ENCODE measurements at regions not wholly inside any gene's neighbourhood (a gene's known extent, or its start where the extent isn't known, plus 50 kb on each side); places are given as distances from the start of the nearest gene placed in this dataset.

- in situ Hi-C loops (cut with HindIII; ENCODE audit: low pct_unique_long_range_greater_than_20kb, low sequenced_read_pairs), result no loop called here
- DNase-seq (ENCODE audit: low read depth, low spot score), result no peak
Observed at GRCh38 chr12:116415408-116416108, 138.1 kb upstream of the MED13L start.

DNA sequence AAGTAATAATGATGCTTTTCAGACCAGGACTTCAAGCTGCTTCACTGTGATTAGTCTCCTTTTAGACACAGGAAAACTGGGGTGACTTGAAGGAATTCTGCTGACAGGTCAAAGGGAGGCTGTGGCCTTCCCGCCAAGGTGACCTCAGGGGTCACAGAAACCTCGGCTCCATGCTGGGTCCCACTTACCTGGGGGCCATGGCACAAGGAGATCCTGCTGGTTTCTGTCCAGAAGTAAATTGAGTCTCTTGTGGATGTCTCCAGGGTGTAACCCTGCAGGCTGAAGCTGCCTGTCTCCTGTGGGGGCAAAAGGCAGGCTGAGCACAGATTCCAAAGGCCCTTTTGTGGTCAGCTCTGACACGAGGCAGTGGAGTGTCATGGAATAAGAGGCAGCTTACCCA is 138.7 kb upstream of the MED13L start:
- DNase-seq (ENCODE audit: low read depth, low spot score), result no peak
- in situ Hi-C loops (cut with HindIII; ENCODE audit: low pct_unique_long_range_greater_than_20kb, low sequenced_read_pairs), result no loop called here

GRCh38 chr12:116418551-116418950 is 140.6 kb upstream of the MAP1LC3B2 start:
- DNase-seq (ENCODE audit: low read depth, low spot score), result no peak
- in situ Hi-C loops (cut with HindIII; ENCODE audit: low pct_unique_long_range_greater_than_20kb, low sequenced_read_pairs), result no loop called here

GRCh38 chr12:116420227-116420880 is 138.8 kb upstream of the MAP1LC3B2 start:
- in situ Hi-C loops (cut with HindIII; ENCODE audit: low pct_unique_long_range_greater_than_20kb, low sequenced_read_pairs), result no loop called here

GRCh38 chr12:116421785-116422538 is 137.2 kb upstream of the MAP1LC3B2 start:
- DNase-seq (ENCODE audit: low read depth, low spot score), result no peak
- in situ Hi-C loops (cut with HindIII; ENCODE audit: low pct_unique_long_range_greater_than_20kb, low sequenced_read_pairs), result no loop called here

More at GRCh38 chr12:116420227-116420880, 138.8 kb upstream of the MAP1LC3B2 start:
- no peak for DNase-seq (ENCODE audit: low read depth, low spot score)

- in situ Hi-C loops (cut with HindIII; ENCODE audit: low pct_unique_long_range_greater_than_20kb, low sequenced_read_pairs), result no loop called here
- peak; percentile 55 for DNase-seq (ENCODE audit: low read depth, low spot score)
Observed at GRCh38 chr12:116423094-116423493, 136.1 kb upstream of the MAP1LC3B2 start.

DNA sequence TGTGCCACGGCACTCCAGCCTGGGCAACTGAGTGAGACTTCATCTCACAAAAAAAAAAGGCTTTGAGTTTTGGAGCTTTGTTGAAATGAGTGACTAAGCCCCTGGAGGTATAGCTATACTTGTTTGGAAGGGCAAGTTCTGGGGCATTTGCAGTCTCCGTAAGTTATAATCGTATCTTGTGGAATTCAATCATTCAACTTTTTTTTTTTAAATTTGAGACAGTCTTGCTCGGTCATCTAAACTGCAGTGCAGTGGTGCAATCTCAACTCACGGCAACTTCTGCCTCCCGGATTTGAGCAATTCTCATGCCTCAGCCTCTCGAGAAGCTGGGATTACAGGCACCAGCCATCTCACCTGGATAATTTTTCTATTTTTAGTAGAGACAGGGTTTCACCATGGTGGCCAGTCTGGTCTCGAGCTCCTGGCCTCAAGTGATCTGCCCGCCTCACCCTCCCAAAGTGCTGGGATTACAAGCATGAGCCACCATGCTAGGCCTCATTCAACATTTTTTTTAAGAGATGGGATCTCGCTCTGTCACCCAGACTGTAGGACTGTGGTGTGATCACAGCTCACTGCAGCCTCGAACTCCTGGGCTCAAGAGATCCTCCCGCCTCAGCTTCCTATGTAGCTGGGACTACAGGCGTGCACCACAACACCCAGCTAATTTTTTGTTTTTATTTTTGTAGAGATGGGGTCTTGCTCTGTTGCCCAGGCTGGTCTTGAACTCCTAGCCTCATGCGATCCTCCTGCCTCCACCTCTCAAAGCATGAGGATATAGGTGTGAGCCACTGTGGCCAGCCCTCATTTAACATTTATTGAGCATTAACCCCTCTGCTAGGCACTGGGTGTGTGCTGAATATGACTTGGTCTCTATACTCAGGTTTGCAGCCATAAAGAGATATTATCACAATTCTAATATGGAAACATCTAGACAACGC is 133.7 kb upstream of the MAP1LC3B2 start:
- in situ Hi-C loops (cut with HindIII; ENCODE audit: low pct_unique_long_range_greater_than_20kb, low sequenced_read_pairs), result no loop called here
- DNase-seq (ENCODE audit: low read depth, low spot score), result no peak

GRCh38 chr12:116426391-116427136 is 132.6 kb upstream of the MAP1LC3B2 start:
- peak; percentile 84 for DNase-seq (ENCODE audit: low read depth, low spot score)
- in situ Hi-C loops (cut with HindIII; ENCODE audit: low pct_unique_long_range_greater_than_20kb, low sequenced_read_pairs), result no loop called here

- DNase-seq (ENCODE audit: low read depth, low spot score), result no peak
- in situ Hi-C loops (cut with HindIII; ENCODE audit: low pct_unique_long_range_greater_than_20kb, low sequenced_read_pairs), result no loop called here
Observed at GRCh38 chr12:116427200-116427930, 131.8 kb upstream of the MAP1LC3B2 start.

GRCh38 chr12:116429826-116430360 is 129.3 kb upstream of the MAP1LC3B2 start:
- in situ Hi-C loops (cut with HindIII; ENCODE audit: low pct_unique_long_range_greater_than_20kb, low sequenced_read_pairs), result no loop called here

DNA sequence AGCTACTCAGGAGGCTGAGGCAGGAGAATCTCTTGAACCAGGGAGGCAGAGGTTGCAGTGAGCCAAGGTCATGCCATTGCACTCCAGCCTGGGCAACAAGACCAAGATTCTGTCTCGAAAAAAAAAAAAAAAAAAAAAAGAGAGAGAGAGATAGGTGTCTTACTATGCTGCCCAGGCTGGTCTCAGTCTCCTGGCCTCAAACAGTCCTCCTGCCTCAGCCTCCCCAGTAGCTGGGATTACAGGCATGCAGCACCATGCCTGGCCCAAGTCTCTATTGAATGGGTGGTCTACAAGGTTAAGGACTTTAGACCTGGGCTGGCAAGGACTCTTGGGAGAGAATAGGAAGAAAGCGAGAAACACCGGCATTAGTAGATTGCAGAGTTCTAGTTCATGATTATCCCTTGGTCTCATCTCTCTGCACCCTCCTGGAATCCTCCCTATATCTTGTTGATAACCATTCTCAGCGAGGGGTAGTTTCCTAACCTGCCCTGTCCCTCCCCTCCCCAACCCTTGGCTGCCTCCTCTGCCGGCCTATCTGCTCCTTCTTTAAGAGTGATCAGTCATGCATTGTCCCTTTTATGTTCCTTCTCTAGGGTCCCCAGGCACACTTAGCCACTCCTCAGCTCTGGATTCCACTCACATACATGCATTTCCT is 128.1 kb upstream of the MAP1LC3B2 start:
- in situ Hi-C loops (cut with HindIII; ENCODE audit: low pct_unique_long_range_greater_than_20kb, low sequenced_read_pairs), result no loop called here
- DNase-seq (ENCODE audit: low read depth, low spot score), result no peak

More at GRCh38 chr12:116429826-116430360, 129.3 kb upstream of the MAP1LC3B2 start:
- no peak for DNase-seq (ENCODE audit: low read depth, low spot score)

DNA sequence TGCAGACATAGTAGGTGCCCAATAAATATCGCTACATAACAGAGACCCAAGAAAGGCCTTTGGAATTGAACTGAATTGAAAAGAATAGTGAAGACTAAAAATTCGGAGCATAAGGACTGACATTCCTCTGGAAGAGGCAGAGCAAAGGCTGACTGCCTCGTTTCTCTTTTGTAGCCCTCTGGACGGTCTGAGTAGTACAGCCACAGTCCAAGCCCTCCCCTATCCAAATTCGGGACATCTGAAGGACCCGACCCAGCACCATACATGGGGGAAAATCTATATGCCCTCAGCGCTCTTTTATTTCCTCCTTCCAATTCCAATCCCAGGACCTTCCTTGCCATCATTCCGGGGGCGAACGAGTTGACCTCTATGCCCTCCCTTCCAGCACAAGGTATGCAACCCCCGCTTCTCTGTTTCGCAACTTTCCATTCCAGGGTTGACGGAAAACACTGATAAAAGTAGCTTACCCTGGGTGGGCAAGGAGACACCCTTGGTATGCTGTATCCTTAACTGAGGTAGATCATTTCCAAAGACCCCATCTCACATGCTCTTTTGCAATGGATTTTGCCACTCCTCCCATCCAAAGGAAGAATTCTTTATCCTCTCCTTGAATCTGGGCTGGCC is 127.4 kb upstream of the MAP1LC3B2 start:
- no peak for DNase-seq (ENCODE audit: low read depth, low spot score)
- in situ Hi-C loops (cut with HindIII; ENCODE audit: low pct_unique_long_range_greater_than_20kb, low sequenced_read_pairs), result no loop called here

DNA sequence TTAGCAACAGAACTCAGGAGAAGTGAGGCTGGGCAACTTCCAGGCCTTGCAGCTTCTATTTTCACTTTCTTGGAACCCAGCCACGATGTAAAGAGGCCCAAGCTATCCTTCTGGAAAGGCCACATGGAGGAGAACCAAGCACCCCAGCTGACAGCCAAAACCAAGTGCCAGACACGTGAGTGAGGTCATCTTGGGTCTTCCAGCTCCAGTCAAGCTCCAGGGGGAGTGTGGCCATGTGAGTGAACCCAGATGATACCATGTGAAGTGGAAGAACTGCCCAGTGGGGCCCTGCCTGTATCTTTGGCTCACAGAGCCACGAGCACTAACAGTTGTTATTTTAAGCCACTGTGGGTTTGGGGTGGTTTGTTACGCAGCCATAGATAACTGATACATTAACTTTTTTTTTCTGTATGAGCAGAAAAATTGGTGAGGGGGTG is 126.8 kb upstream of the MAP1LC3B2 start:
- no peak for DNase-seq (ENCODE audit: low read depth, low spot score)
- in situ Hi-C loops (cut with HindIII; ENCODE audit: low pct_unique_long_range_greater_than_20kb, low sequenced_read_pairs), result no loop called here

DNA sequence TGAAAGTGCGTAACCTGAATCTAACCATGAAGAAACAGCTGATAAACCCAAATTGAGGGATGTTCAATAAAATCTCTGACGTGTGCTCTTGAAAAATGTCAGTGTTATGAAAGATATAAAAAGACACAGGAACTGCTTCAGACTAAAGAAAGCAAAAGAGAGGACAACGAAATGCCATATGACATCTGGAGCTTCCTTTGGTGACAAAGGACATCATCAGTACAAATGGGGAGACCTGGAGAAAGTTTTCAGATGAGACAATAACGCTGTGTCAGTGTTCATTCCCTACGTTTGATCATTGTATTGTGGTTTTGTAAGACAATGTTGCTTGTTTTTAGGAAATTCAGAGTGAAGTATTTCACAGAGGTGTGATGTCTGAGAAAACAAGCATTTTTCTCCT is 125.9 kb upstream of the MAP1LC3B2 start:
- DNase-seq (ENCODE audit: low read depth, low spot score), result no peak
- in situ Hi-C loops (cut with HindIII; ENCODE audit: low pct_unique_long_range_greater_than_20kb, low sequenced_read_pairs), result no loop called here

Data from SK-MEL-5 (cell line).